GM12878 (cell line): ENCODE measurements at regions not wholly inside any gene's neighbourhood (a gene's known extent, or its start where the extent isn't known, plus 50 kb on each side); places are given as distances from the start of the nearest gene placed in this dataset.

Experiments
- CBFB ChIP-seq: IDR thresholded peaks from 2 replicates; pipeline ENCODE4 v1.6.1; 2016; ENCODE audit warnings: antibody characterized with exemption, low read depth
- NR2C2 ChIP-seq: IDR thresholded peaks from 2 replicates; pipeline ENCODE4 v1.6.1; 2011; ENCODE audit warnings: borderline replicate concordance, low read depth; ENCODE audit not compliant: control insufficient read depth, insufficient read length
- POLR2A ChIP-seq: IDR thresholded peaks from 2 replicates; pipeline ENCODE4 v1.6.1; 2011; ENCODE audit warnings: low read depth, mild to moderate bottlenecking, low read length
- SUZ12 ChIP-seq: fragments of 200-600 bp; sonication (generic); IDR thresholded peaks from one replicate; pipeline ENCODE4 v1.6.1; 2018; ENCODE audit warnings: antibody characterized with exemption, mild to moderate bottlenecking; ENCODE audit not compliant: unreplicated experiment

DNA sequence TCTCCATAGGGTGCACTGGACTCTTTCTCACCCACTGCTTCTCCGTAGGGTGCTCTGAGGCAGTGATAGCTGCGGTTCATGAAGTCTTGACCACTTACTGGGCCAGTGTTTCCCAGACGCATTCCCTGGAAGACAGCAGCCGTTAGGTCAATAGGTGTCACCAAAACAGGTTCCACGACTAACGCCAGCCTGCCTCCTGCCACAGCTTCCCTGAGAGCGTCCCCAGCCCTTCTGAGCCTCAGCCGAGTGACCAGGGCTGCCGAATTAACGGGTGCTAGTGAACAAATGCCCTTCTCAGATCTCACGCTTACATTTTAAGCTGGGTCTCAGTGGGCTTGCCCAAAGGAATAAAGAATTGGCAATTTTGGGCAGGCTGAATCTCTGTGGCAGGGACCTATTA lies 188.7 kb upstream of the TNRC6C start:
- TF ChIP-seq POLR2A (no peak), NR2C2 (no peak), CBFB (no peak), SUZ12 (no peak)
